Bronchial epithelial cell (primary cell): ENCODE measurements at regions not wholly inside any gene's neighbourhood (a gene's known extent, or its start where the extent isn't known, plus 50 kb on each side); places are given as distances from the start of the nearest gene placed in this dataset.
A peak's percentile ranks its signal among the peaks of the same experiment; 100 is the strongest.
"Not testable (repeated sequence)": the region's sequence is repeated elsewhere in the genome, so short reads cannot be mapped to it uniquely, and the experiment has no call there.

Source experiments
- DNase-seq: peaks from one replicate; pipeline ENCODE4 v3.0.0-alpha.2; 2010; ENCODE audit warnings: low read depth
- FAIRE-seq: peaks from 2 replicates; lab custom pipeline; 2011; peaks lifted over from hg19 to GRCh38; lab: Jason Lieb, UNC
- H3K27me3 ChIP-seq: 2 replicates; pipeline ENCODE4 v1.5.1; 2011; ENCODE audit warnings: low read length; ENCODE audit not compliant: control insufficient read depth, insufficient read depth
- H3K36me3 ChIP-seq: 2 replicates; pipeline ENCODE4 v1.5.1; 2011; ENCODE audit warnings: low read length; ENCODE audit not compliant: control insufficient read depth, insufficient read depth
- H3K4me3 ChIP-seq: 2 replicates; pipeline ENCODE4 v1.5.1; 2011; ENCODE audit warnings: mild to moderate bottlenecking, low read depth, low read length, control low read depth
- CTCF ChIP-seq: IDR thresholded peaks from 2 replicates; pipeline ENCODE4 v1.5.1; 2011; ENCODE audit warnings: mild to moderate bottlenecking, moderate library complexity, low read length, control low read depth, inconsistent platforms; ENCODE audit not compliant: insufficient read depth, severe bottlenecking

- FAIRE-seq (no peak), DNase-seq (peak; percentile 41)
- TF ChIP-seq CTCF = no peak
- no peak overlapping the region for H3K4me3 ChIP-seq
- H3K36me3 ChIP-seq = no peaks in the 10 kb centered on the region
- no peaks in the 10 kb centered on the region for H3K27me3 ChIP-seq
Measured at GRCh38 chr7:125326666-125327255, 397.1 kb upstream of the POT1 start.

GRCh38 chr7:125316466-125316865, 386.8 kb upstream of the POT1 start:
- DNase-seq (peak; percentile 64), FAIRE-seq (peak; percentile 36)
- no peaks in the 10 kb centered on the region for H3K36me3 ChIP-seq
- H3K27me3 ChIP-seq = no peaks in the 10 kb centered on the region
- H3K4me3 ChIP-seq = no peak overlapping the region
- TF ChIP-seq CTCF = peak; percentile 82

- Histone ChIP-seq H3K27me3 (no peaks in the 10 kb centered on the region), H3K36me3 (no peaks in the 10 kb centered on the region), H3K4me3 (no peak overlapping the region)
- FAIRE-seq (no peak), DNase-seq (no peak)
- no peak for TF ChIP-seq CTCF
Measured at GRCh38 chr7:125299003-125299765, 369.6 kb upstream of the POT1 start.

- no peak for TF ChIP-seq CTCF
- DNase-seq = no peak
Measured at GRCh38 chr7:125279961-125280360, 350.3 kb upstream of the POT1 start.

GRCh38 chr7:125278318-125278717, 348.7 kb upstream of the POT1 start:
- Histone ChIP-seq H3K4me3 (no peak overlapping the region), H3K27me3 (no peaks in the 10 kb centered on the region), H3K36me3 (no peaks in the 10 kb centered on the region)
- FAIRE-seq = no peak
- no peak for TF ChIP-seq CTCF
- DNase-seq = no peak

More at GRCh38 chr7:125279961-125280360, 350.3 kb upstream of the POT1 start:
- Histone ChIP-seq H3K4me3 (no peak overlapping the region), H3K36me3 (no peaks in the 10 kb centered on the region), H3K27me3 (no peaks in the 10 kb centered on the region)
- no peak for FAIRE-seq

GRCh38 chr7:125274742-125275141, 345.1 kb upstream of the POT1 start:
- not testable (repeated sequence) for FAIRE-seq, H3K36me3 ChIP-seq, H3K4me3 ChIP-seq, DNase-seq, H3K27me3 ChIP-seq

GRCh38 chr7:125264174-125264856, 334.7 kb upstream of the POT1 start:
- not testable (repeated sequence) for H3K4me3 ChIP-seq, FAIRE-seq, DNase-seq, H3K27me3 ChIP-seq, H3K36me3 ChIP-seq

- not testable (repeated sequence) for H3K36me3 ChIP-seq, H3K4me3 ChIP-seq, FAIRE-seq, H3K27me3 ChIP-seq, DNase-seq
Measured at GRCh38 chr7:125258876-125259417, 329.3 kb upstream of the POT1 start.
